ENCODE measurements at regions not wholly inside any gene's neighbourhood (a gene's known extent, or its start where the extent isn't known, plus 50 kb on each side); places are given as distances from the start of the nearest gene placed in this dataset.

- Histone ChIP-seq H3K27me3 (no peaks in the 10 kb centered on the region), H3K27ac (no peak overlapping the region), H3K36me3 (replicated peaks in 1 of 2) (no peaks in the 10 kb centered on the region), H3K4me3 (no peak overlapping the region), H3K9me3 (replicated peaks in 1 of 3) (no peaks in the 10 kb centered on the region), H3K4me1 (replicated peaks in 1 of 2) (no peaks in the 10 kb centered on the region)
- intact Hi-C loops (cut with DNase I), result no loop called here
- TF ChIP-seq CTCF (IDR thresholded peaks at IDR 0.05) (no peak), POLR2A (IDR thresholded peaks at IDR 0.05) (no peak)
- no peak for DNase-seq
- WGBS, 4 donors, result 88 to 92% (median 90%) methylated on average over 4 of the region's 4 CpGs
These were observed 61.9 kb upstream of the SMNDC1 start for GRCh38 chr10:110366635-110367034.

DNA sequence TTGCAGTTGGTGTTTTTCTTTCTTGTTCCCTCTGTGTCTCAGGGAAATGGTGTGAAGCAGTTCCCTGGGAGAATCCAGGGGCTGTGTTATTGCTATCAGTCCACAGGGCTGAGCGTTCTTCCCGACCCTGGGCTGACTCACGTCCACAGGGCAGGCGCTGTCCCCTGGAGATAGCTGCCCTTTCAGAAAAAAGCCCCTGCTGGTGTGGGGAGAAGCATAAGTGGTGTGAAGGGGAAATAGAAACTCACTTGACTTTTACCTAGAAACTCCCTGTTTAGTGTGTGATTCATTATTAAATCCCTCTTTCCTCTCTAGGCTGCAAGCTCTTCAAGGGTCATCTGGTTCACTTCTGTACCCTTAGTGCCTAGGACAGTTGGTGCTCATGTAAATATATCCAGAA is 63.3 kb upstream of the SMNDC1 start:
- H3K36me3 ChIP-seq (replicated peaks in 1 of 2), result no peaks in the 10 kb centered on the region
- no peak for DNase-seq
- no peaks in the 10 kb centered on the region for H3K4me1 ChIP-seq (replicated peaks in 1 of 2)
- TF ChIP-seq CTCF (IDR thresholded peaks at IDR 0.05) (no peak), POLR2A (IDR thresholded peaks at IDR 0.05) (no peak)
- no peak overlapping the region for H3K27ac ChIP-seq
- 58 to 74% (median 67%) methylated on average over 4 of the region's 4 CpGs for WGBS, 4 donors
- intact Hi-C loops (cut with DNase I), result no loop called here
- no peaks in the 10 kb centered on the region for H3K27me3 ChIP-seq
- no peak overlapping the region for H3K4me3 ChIP-seq
- no peaks in the 10 kb centered on the region for H3K9me3 ChIP-seq (replicated peaks in 1 of 3)

GRCh38 chr10:110368556-110368955 is 63.8 kb upstream of the SMNDC1 start:
- Histone ChIP-seq H3K9me3 (replicated peaks in 1 of 3) (no peaks in the 10 kb centered on the region), H3K4me3 (no peak overlapping the region), H3K27ac (no peak overlapping the region), H3K27me3 (no peaks in the 10 kb centered on the region), H3K4me1 (replicated peaks in 1 of 2) (no peaks in the 10 kb centered on the region), H3K36me3 (replicated peaks in 1 of 2) (no peaks in the 10 kb centered on the region)
- DNase-seq, result no peak
- TF ChIP-seq CTCF (IDR thresholded peaks at IDR 0.05) (no peak), POLR2A (IDR thresholded peaks at IDR 0.05) (no peak)
- WGBS, 4 donors, result 61 to 67% (median 64%) methylated on average over 3 of the region's 3 CpGs
- intact Hi-C loops (cut with DNase I), result no loop called here

DNA sequence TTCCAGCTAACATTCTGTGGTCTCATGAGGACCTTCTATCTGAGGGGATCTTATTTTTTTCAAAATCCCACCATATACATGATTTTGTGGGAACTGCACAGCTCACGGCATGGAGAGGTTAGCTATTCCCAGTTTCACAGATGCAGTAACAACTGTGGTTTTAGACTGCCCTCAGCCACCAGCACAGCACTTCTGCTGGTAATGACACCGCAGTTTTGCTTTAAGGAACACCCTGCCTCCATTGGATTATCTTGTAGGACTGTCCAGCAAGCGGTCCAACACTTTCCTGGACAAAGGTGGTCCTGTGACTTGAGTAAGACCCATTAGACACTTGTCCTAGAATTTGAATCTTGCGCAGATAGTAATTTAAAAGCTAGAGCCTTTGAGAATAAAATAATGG is 65.3 kb upstream of the SMNDC1 start:
- no peaks in the 10 kb centered on the region for H3K27me3 ChIP-seq
- TF ChIP-seq CTCF (IDR thresholded peaks at IDR 0.05) (no peak), POLR2A (IDR thresholded peaks at IDR 0.05) (no peak)
- H3K4me3 ChIP-seq, result no peak overlapping the region
- 85 to 92% (median 87%) methylated on average over 4 of the region's 4 CpGs for WGBS, 4 donors
- H3K27ac ChIP-seq, result no peak overlapping the region
- no peaks in the 10 kb centered on the region for H3K36me3 ChIP-seq (replicated peaks in 1 of 2)
- H3K9me3 ChIP-seq (replicated peaks in 1 of 3), result no peaks in the 10 kb centered on the region
- intact Hi-C loops (cut with DNase I), result no loop called here
- no peaks in the 10 kb centered on the region for H3K4me1 ChIP-seq (replicated peaks in 1 of 2)
- DNase-seq, result no peak
